Middle frontal gyrus (tissue), 1 donor: ENCODE measurements at regions not wholly inside any gene's neighbourhood (a gene's known extent, or its start where the extent isn't known, plus 50 kb on each side); places are given as distances from the start of the nearest gene placed in this dataset.
A peak's percentile ranks its signal among the peaks of the same experiment; 100 is the strongest.
"Not testable (repeated sequence)": the region's sequence is repeated elsewhere in the genome, so short reads cannot be mapped to it uniquely, and the experiment has no call there.

ENCODE experiments used
- DNase-seq: peaks from one replicate; pipeline ENCODE4 v3.0.0-alpha.2; 2015; ENCODE audit warnings: low spot score; ENCODE audit errors: extremely low spot score

- DNase-seq: not testable (repeated sequence)
Measured at GRCh38 chr4:86413426-86413825, 53.6 kb upstream of the MAPK10 start.

GRCh38 chr4:86414686-86415085 lies 54.8 kb upstream of the MAPK10 start:
- DNase-seq: no peak

GRCh38 chr4:86416081-86416480 lies 56.2 kb upstream of the MAPK10 start:
- no peak for DNase-seq

GRCh38 chr4:86421461-86421860 lies 61.6 kb upstream of the MAPK10 start:
- DNase-seq: peak; percentile 33

- no peak for DNase-seq
Measured at GRCh38 chr4:86431543-86432116, 71.8 kb upstream of the MAPK10 start.

- no peak for DNase-seq
Measured at GRCh38 chr4:86432559-86433134, 72.8 kb upstream of the MAPK10 start.

GRCh38 chr4:86439293-86439692 lies 79.4 kb upstream of the MAPK10 start:
- DNase-seq: no peak

GRCh38 chr4:86441175-86441936 lies 81.5 kb upstream of the MAPK10 start:
- DNase-seq: peak; percentile 7

- no peak for DNase-seq
Measured at GRCh38 chr4:86442881-86443280, 83.0 kb upstream of the MAPK10 start.

- no peak for DNase-seq
Measured at GRCh38 chr4:86443495-86443894, 83.6 kb upstream of the MAPK10 start.

- DNase-seq: no peak
Measured at GRCh38 chr4:86446996-86447395, 87.1 kb upstream of the MAPK10 start.

- DNase-seq: no peak
Measured at GRCh38 chr4:86448871-86449270, 89.0 kb upstream of the MAPK10 start.

GRCh38 chr4:86449746-86450588 lies 90.1 kb upstream of the MAPK10 start:
- no peak for DNase-seq

- DNase-seq: no peak
Measured at GRCh38 chr4:86450861-86451260, 91.0 kb upstream of the MAPK10 start.

GRCh38 chr4:86451560-86452330 lies 91.9 kb upstream of the MAPK10 start:
- no peak for DNase-seq

- DNase-seq: no peak
Measured at GRCh38 chr4:86452422-86452891, 92.6 kb upstream of the MAPK10 start.

GRCh38 chr4:86452924-86453531 lies 93.2 kb upstream of the MAPK10 start:
- no peak for DNase-seq

- DNase-seq: not testable (repeated sequence)
Measured at GRCh38 chr4:86453611-86454072, 93.8 kb upstream of the MAPK10 start.

GRCh38 chr4:86461849-86462248 lies 102.0 kb upstream of the MAPK10 start:
- DNase-seq: no peak

GRCh38 chr4:86472377-86473019 lies 112.6 kb upstream of the MAPK10 start:
- DNase-seq: no peak
